Stimulated activated CD8-positive, alpha-beta memory T cell treated with anti-CD3 and anti-CD28 coated beads, Interleukin-12 subunit alpha, Interleukin-12 subunit beta, amount 100 ng/mL, for 1 hour (primary cell): ENCODE measurements at regions not wholly inside any gene's neighbourhood (a gene's known extent, or its start where the extent isn't known, plus 50 kb on each side); places are given as distances from the start of the nearest gene placed in this dataset.
"Not testable (repeated sequence)": the region's sequence is repeated elsewhere in the genome, so short reads cannot be mapped to it uniquely, and the experiment has no call there.

Experiments used
- DNase-seq: peaks from one replicate; pipeline ENCODE4 v3.0.0-alpha.2; 2020; ENCODE audit warnings: low read depth

- no peak for DNase-seq
Observed at GRCh38 chr9:90981726-90982125, 180.1 kb downstream of the SYK start.

GRCh38 chr9:90983394-90983793, 181.8 kb downstream of the SYK start:
- no peak for DNase-seq

- no peak for DNase-seq
Observed at GRCh38 chr9:90985631-90986030, 184.0 kb downstream of the SYK start.

GRCh38 chr9:90986161-90986560, 184.5 kb downstream of the SYK start:
- DNase-seq: no peak

- no peak for DNase-seq
Observed at GRCh38 chr9:90987566-90987965, 185.9 kb downstream of the SYK start.

- DNase-seq: no peak
Observed at GRCh38 chr9:90988318-90988717, 186.7 kb downstream of the SYK start.

GRCh38 chr9:90991953-90992352, 190.3 kb downstream of the SYK start:
- DNase-seq: no peak

GRCh38 chr9:90995516-90995915, 193.9 kb downstream of the SYK start:
- DNase-seq: no peak

- DNase-seq: no peak
Observed at GRCh38 chr9:90996154-90997065, 194.8 kb downstream of the SYK start.

GRCh38 chr9:90998573-90998972, 197.0 kb downstream of the SYK start:
- no peak for DNase-seq

GRCh38 chr9:90999425-91000397, 198.1 kb downstream of the SYK start:
- DNase-seq: no peak

- DNase-seq: no peak
Observed at GRCh38 chr9:91001146-91001611, 199.6 kb downstream of the SYK start.

- DNase-seq: no peak
Observed at GRCh38 chr9:91004484-91004883, 202.9 kb downstream of the SYK start.

GRCh38 chr9:91004992-91005391, 203.4 kb downstream of the SYK start:
- DNase-seq: no peak

- DNase-seq: no peak
Observed at GRCh38 chr9:91006046-91006445, 204.4 kb downstream of the SYK start.

- no peak for DNase-seq
Observed at GRCh38 chr9:91008568-91008967, 206.9 kb downstream of the SYK start.

- DNase-seq: no peak
Observed at GRCh38 chr9:91011891-91012290, 210.3 kb downstream of the SYK start.

- no peak for DNase-seq
Observed at GRCh38 chr9:91012933-91013841, 211.6 kb downstream of the SYK start.

GRCh38 chr9:91017245-91017644, 215.6 kb downstream of the SYK start:
- DNase-seq: no peak

GRCh38 chr9:91019871-91020270, 218.3 kb downstream of the SYK start:
- not testable (repeated sequence) for DNase-seq

GRCh38 chr9:91021656-91022055, 220.0 kb downstream of the SYK start:
- DNase-seq: not testable (repeated sequence)

GRCh38 chr9:91023741-91024140, 222.1 kb downstream of the SYK start:
- DNase-seq: no peak
